ENCODE measurements at regions not wholly inside any gene's neighbourhood (a gene's known extent, or its start where the extent isn't known, plus 50 kb on each side); places are given as distances from the start of the nearest gene placed in this dataset.

DNA sequence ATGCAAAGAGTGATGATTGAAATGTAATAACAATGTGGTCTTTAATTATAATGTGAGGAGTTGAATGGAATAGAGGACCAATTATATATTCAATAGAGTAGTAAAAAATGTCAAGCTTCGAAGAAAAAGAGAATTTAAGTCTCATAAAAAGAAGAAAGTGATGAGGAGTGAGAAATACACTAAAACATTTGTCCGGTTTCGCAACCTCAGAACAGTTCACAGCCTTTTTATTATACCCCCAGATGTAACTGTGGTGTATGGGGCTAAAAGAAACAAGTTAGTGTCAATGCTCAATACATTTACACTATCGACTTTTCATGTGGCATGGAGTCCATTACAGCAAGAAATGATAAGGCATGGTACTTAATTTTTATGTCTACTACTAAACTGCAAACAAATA is 386.5 kb upstream of the ATP11B start:
- no peaks in the 10 kb centered on the region for H3K36me3 ChIP-seq
- H3K27me3 ChIP-seq: no peaks in the 10 kb centered on the region
- TF ChIP-seq, protein P1, sequence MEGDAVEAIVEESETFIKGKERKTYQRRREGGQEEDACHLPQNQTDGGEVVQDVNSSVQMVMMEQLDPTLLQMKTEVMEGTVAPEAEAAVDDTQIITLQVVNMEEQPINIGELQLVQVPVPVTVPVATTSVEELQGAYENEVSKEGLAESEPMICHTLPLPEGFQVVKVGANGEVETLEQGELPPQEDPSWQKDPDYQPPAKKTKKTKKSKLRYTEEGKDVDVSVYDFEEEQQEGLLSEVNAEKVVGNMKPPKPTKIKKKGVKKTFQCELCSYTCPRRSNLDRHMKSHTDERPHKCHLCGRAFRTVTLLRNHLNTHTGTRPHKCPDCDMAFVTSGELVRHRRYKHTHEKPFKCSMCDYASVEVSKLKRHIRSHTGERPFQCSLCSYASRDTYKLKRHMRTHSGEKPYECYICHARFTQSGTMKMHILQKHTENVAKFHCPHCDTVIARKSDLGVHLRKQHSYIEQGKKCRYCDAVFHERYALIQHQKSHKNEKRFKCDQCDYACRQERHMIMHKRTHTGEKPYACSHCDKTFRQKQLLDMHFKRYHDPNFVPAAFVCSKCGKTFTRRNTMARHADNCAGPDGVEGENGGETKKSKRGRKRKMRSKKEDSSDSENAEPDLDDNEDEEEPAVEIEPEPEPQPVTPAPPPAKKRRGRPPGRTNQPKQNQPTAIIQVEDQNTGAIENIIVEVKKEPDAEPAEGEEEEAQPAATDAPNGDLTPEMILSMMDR (IDR thresholded peaks at IDR 0.05; ENCODE audit: low read depth, low read length): no peak
- no peak overlapping the region for H3K27ac ChIP-seq
- DNase-seq (ENCODE audit: low read depth in 1 of 2, low spot score in 1 of 2): no peak
- H3K9me3 ChIP-seq (ENCODE audit: low read depth): no peaks in the 10 kb centered on the region
- H3K4me3 ChIP-seq: no peak overlapping the region
- H3K4me1 ChIP-seq (ENCODE audit: low read depth): no peaks in the 10 kb centered on the region

DNA sequence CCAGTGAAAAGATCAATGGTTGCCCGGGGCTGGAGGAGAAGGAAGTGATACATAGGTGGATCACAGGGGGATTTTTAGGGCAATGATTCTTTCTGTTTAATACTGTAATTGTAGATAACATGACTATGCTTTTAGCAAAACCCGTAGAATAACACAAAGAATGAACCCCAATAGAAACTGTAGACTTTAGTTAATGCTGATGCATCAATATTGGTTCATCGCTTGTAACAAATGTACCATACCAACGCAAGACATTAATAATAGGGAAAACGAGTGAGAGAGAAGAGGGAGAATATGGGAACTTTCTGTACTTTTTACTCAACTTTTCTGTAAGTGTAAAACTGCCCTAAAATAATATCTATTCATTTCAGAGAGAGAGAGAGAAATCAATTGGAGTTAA is 383.3 kb upstream of the ATP11B start:
- no peaks in the 10 kb centered on the region for H3K9me3 ChIP-seq (ENCODE audit: low read depth)
- no peak overlapping the region for H3K4me3 ChIP-seq
- no peak overlapping the region for H3K27ac ChIP-seq
- no peak for DNase-seq (ENCODE audit: low read depth in 1 of 2, low spot score in 1 of 2)
- H3K4me1 ChIP-seq (ENCODE audit: low read depth): no peaks in the 10 kb centered on the region
- no peaks in the 10 kb centered on the region for H3K36me3 ChIP-seq
- no peaks in the 10 kb centered on the region for H3K27me3 ChIP-seq
- TF ChIP-seq, protein P1 (IDR thresholded peaks at IDR 0.05; ENCODE audit: low read depth, low read length): no peak

DNA sequence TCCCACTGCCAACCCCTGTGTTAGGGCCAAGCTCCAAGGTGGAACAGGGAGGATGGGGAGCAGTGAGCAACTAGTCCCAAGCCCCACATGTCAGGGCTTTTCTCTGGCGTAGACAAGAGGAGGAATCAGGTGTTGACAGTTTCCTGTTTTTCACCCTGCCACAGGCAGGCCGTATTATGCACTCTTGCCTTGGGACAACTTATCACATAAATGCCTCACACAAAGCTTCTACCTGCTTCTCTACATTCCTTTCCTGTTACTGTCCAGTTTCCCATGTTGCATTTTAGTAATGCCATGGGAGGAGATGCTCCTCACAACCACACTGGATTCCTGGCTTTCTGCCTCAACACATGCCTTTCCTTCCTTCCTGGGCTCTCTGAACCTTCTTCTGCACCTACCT is 381.2 kb upstream of the ATP11B start:
- Histone ChIP-seq H3K9me3 (ENCODE audit: low read depth) (no peaks in the 10 kb centered on the region), H3K27me3 (no peaks in the 10 kb centered on the region), H3K27ac (no peak overlapping the region), H3K36me3 (no peaks in the 10 kb centered on the region), H3K4me3 (no peak overlapping the region), H3K4me1 (ENCODE audit: low read depth) (no peaks in the 10 kb centered on the region)
- TF ChIP-seq, protein P1 (IDR thresholded peaks at IDR 0.05; ENCODE audit: low read depth, low read length): no peak
- DNase-seq (ENCODE audit: low read depth in 1 of 2, low spot score in 1 of 2): no peak

DNA sequence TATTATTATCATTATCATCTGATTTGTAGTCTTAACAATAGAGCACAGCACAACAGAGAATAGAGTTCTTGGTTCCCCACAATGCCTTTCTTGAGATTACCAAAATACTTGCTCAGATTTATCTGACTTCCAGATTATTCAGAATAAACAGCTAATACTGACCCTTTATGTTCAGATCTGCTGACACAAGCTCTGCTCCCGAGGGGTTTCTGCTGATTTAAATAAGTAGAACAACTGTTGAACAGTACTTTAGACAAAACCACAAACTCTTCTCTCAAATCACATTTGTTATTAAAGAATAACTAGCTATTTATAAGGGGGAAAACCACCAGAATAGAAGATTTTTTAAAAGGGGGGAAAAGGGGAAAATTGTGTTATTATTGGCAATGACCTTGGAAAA is 380.2 kb upstream of the ATP11B start:
- H3K4me3 ChIP-seq: no peak overlapping the region
- no peaks in the 10 kb centered on the region for H3K36me3 ChIP-seq
- no peaks in the 10 kb centered on the region for H3K9me3 ChIP-seq (ENCODE audit: low read depth)
- TF ChIP-seq, protein P1 (IDR thresholded peaks at IDR 0.05; ENCODE audit: low read depth, low read length): no peak
- DNase-seq (ENCODE audit: low read depth in 1 of 2, low spot score in 1 of 2): no peak
- H3K4me1 ChIP-seq (ENCODE audit: low read depth): no peaks in the 10 kb centered on the region
- no peak overlapping the region for H3K27ac ChIP-seq
- no peaks in the 10 kb centered on the region for H3K27me3 ChIP-seq

DNA sequence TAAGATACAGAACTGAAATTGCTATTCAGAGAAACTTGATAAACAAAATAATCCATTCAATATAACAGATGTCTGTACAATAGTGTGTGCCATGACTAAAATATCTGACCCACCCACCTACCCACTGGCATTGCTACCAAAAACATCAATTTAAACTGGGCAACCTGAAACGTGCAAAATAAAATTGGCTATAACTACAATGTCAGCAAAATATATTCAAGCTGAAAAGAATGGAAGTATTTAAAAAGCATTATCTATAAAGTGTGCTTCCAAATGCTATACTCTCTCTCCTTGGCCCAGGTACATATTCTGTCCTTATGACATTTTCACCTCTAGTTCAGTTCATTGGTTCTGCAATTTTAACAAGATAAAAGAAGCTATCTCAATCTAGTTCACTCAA is 379.6 kb upstream of the ATP11B start:
- Histone ChIP-seq H3K9me3 (ENCODE audit: low read depth) (no peaks in the 10 kb centered on the region), H3K27ac (no peak overlapping the region), H3K27me3 (no peaks in the 10 kb centered on the region), H3K4me3 (no peak overlapping the region), H3K36me3 (no peaks in the 10 kb centered on the region), H3K4me1 (ENCODE audit: low read depth) (no peaks in the 10 kb centered on the region)
- DNase-seq (ENCODE audit: low read depth in 1 of 2, low spot score in 1 of 2): no peak
- TF ChIP-seq, protein P1 (IDR thresholded peaks at IDR 0.05; ENCODE audit: low read depth, low read length): no peak

DNA sequence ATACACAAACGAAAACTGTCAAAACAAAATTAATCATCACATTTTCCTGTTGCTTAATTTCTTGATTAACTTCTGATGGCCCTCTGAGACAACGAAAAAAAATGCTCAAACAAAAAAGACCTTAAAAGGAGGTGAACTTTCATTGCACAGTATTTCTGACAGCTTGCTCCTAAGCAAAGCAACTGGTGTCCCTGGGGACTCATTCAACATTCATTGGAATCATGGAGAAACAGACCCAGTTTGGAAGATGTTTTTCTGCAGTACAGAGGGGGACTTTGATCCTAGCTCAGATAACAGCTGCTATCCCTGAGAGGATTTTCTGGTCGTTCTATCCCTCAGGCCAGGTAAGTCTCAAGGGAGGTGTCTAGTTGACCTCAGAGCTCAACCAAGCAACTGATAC is 378.7 kb upstream of the ATP11B start:
- Histone ChIP-seq H3K4me3 (no peak overlapping the region), H3K9me3 (ENCODE audit: low read depth) (no peaks in the 10 kb centered on the region), H3K36me3 (no peaks in the 10 kb centered on the region), H3K4me1 (ENCODE audit: low read depth) (no peaks in the 10 kb centered on the region), H3K27ac (no peak overlapping the region), H3K27me3 (no peaks in the 10 kb centered on the region)
- DNase-seq (ENCODE audit: low read depth in 1 of 2, low spot score in 1 of 2): no peak
- TF ChIP-seq, protein P1 (IDR thresholded peaks at IDR 0.05; ENCODE audit: low read depth, low read length): no peak
